HepG2 (cell line): ENCODE measurements at regions not wholly inside any gene's neighbourhood (a gene's known extent, or its start where the extent isn't known, plus 50 kb on each side); places are given as distances from the start of the nearest gene placed in this dataset.

Source experiments
- CTCF ChIP-seq: sonication (generic); formaldehyde crosslinking; IDR thresholded peaks from 2 replicates; pipeline ENCODE4 v1.5.0; 2020; ENCODE audit warnings: mild to moderate bottlenecking, missing genetic modification reagents, moderate library complexity
- FOXC1 ChIP-seq: sonication (generic); formaldehyde crosslinking; IDR thresholded peaks from 2 replicates; pipeline ENCODE4 v1.8.0; 2022; ENCODE audit warnings: mild to moderate bottlenecking, missing genetic modification reagents, borderline replicate concordance
- HMG20A ChIP-seq: IDR thresholded peaks from 2 replicates; pipeline ENCODE4 v1.6.1; 2016; ENCODE audit warnings: borderline replicate concordance
- HOXD1 ChIP-seq: sonication (generic); formaldehyde crosslinking; IDR thresholded peaks from 2 replicates; pipeline ENCODE4 v1.5.0; 2020; ENCODE audit warnings: missing genetic modification reagents
- SMC3 ChIP-seq: IDR thresholded peaks from 2 replicates; pipeline ENCODE4 v1.6.1; 2011; ENCODE audit warnings: low read length, improper control_type of control experiment
- SNRNP70 ChIP-seq: fragments of 200-400 bp; formaldehyde crosslinking; IDR thresholded peaks from 2 replicates; pipeline ENCODE4 v1.6.1; 2017; ENCODE audit warnings: mild to moderate bottlenecking, low read depth, low read length, moderate library complexity
- ZBTB33 ChIP-seq: sonication (generic); formaldehyde crosslinking; IDR thresholded peaks from 2 replicates; pipeline ENCODE4 v1.4.0; 2020; ENCODE audit warnings: missing genetic modification reagents
- ZMAT3 ChIP-seq: sonication (generic); formaldehyde crosslinking; conservative IDR thresholded peaks from 2 replicates; pipeline ENCODE4 v1.7.0; 2021; ENCODE audit warnings: missing genetic modification reagents
- TF ChIP-seq, protein P1 (sequence below): IDR thresholded peaks from 2 replicates; pipeline ENCODE4 v1.6.1; 2016; ENCODE audit warnings: mild to moderate bottlenecking, missing biosample characterization, missing genetic modification reagents
- TF ChIP-seq, protein P2 (sequence below): sonication (generic); formaldehyde crosslinking; IDR thresholded peaks from 2 replicates; pipeline ENCODE4 v1.4.0; 2020; ENCODE audit warnings: missing genetic modification reagents, borderline replicate concordance

DNA sequence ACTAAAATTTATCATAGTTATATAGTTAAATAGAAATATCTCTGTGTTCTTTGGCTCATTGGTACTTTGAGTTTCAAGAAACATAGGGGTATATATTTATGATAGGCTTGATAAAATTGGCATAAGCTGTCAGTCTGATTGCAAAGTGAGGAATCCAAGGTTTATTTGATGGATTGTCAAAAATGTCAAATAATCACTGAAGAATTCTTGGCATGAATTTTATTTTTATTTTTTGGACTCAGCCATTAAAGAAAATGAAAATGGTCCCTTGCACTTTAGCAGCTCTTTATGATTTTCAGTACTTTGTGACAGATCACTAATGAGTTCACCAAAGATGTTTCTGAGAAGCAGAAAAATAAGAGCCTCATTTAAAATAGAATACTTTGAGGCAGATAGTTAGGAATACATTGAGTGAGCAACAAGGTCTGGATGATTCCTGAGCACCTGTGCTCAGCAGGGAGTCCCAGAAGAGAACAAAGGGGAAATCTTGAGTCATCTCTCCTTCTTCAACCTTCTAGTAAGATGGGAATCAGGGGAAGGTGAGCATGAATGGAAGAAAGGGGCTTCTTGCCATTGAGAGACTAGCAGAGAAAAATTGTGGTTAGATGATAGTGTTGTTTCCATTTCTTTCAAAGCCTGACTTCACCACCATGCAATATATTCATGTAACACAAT lies 85.3 kb upstream of the VEPH1 start:
- TF ChIP-seq, protein P1, sequence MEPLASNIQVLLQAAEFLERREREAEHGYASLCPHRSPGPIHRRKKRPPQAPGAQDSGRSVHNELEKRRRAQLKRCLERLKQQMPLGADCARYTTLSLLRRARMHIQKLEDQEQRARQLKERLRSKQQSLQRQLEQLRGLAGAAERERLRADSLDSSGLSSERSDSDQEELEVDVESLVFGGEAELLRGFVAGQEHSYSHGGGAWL, result no peak
- TF ChIP-seq HOXD1 (CRISPR knock-in tag) (no peak), FOXC1 (CRISPR knock-in tag) (no peak), SMC3 (no peak), ZMAT3 (CRISPR knock-in tag) (no peak), HMG20A (CRISPR knock-in tag) (no peak), ZBTB33 (CRISPR knock-in tag) (no peak), CTCF (no peak), SNRNP70 (no peak)
- TF ChIP-seq, protein P2, sequence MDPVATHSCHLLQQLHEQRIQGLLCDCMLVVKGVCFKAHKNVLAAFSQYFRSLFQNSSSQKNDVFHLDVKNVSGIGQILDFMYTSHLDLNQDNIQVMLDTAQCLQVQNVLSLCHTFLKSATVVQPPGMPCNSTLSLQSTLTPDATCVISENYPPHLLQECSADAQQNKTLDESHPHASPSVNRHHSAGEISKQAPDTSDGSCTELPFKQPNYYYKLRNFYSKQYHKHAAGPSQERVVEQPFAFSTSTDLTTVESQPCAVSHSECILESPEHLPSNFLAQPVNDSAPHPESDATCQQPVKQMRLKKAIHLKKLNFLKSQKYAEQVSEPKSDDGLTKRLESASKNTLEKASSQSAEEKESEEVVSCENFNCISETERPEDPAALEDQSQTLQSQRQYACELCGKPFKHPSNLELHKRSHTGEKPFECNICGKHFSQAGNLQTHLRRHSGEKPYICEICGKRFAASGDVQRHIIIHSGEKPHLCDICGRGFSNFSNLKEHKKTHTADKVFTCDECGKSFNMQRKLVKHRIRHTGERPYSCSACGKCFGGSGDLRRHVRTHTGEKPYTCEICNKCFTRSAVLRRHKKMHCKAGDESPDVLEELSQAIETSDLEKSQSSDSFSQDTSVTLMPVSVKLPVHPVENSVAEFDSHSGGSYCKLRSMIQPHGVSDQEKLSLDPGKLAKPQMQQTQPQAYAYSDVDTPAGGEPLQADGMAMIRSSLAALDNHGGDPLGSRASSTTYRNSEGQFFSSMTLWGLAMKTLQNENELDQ (CRISPR knock-in tag), result no peak
